Heart right ventricle (tissue), 16 donors: ENCODE measurements at regions not wholly inside any gene's neighbourhood (a gene's known extent, or its start where the extent isn't known, plus 50 kb on each side); places are given as distances from the start of the nearest gene placed in this dataset.

ENCODE experiments used
- ATAC-seq, 8 donors: fragments of 200-7000 bp; cut with Tn5 transposase; one replicate each; pipeline ENCODE4 v1.9.1; 2020; ENCODE audit warnings: mild to moderate bottlenecking in 8 of 8, moderate library complexity in 8 of 8, moderate number of reproducible peaks in 1 of 8
- DNase-seq, 2 donors: peaks; one replicate each; pipeline ENCODE4 v3.0.0-alpha.2; 2020
- H3K27ac ChIP-seq, 10 donors: fragments of 200-600 bp; sonication (generic) in 2 of 10; one replicate each; pipeline versions ENCODE4 v1.5.0 to v1.8.0; 2020 to 2022; ENCODE audit warnings: mild to moderate bottlenecking in 3 of 10
- H3K27me3 ChIP-seq, 7 donors: fragments of 200-600 bp; one replicate each; pipeline ENCODE4 v1.8.0; 2021 to 2022; ENCODE audit warnings: mild to moderate bottlenecking in 2 of 7
- H3K36me3 ChIP-seq, 9 donors: fragments of 200-600 bp; sonication (generic) in 1 of 9; one replicate each; pipeline versions ENCODE4 v1.5.0 to v1.8.0; 2020 to 2022; ENCODE audit warnings: mild to moderate bottlenecking in 2 of 9
- H3K4me1 ChIP-seq, 9 donors: fragments of 200-600 bp; sonication (generic) in 1 of 9; one replicate each; pipeline versions ENCODE4 v1.5.0 to v1.8.0; 2020 to 2022; ENCODE audit warnings: mild to moderate bottlenecking in 4 of 9
- H3K4me3 ChIP-seq, 10 donors: fragments of 200-600 bp; sonication (generic) in 2 of 10; one replicate each; pipeline versions ENCODE4 v1.5.0 to v1.8.0; 2020 to 2022; ENCODE audit warnings: mild to moderate bottlenecking in 7 of 10, moderate library complexity in 2 of 10
- H3K9me3 ChIP-seq, 11 donors: fragments of 200-600 bp in 10 of 11; sonication (generic) in 2 of 11; one replicate each; pipeline versions ENCODE4 v1.5.0 to v1.8.0; 2013 to 2022; ENCODE audit warnings: mild to moderate bottlenecking in 2 of 11, control low read depth in 1 of 11, moderate library complexity in 1 of 11
- CTCF ChIP-seq, 9 donors: fragments of 200-600 bp; sonication (generic) in 2 of 9; IDR thresholded peaks; one replicate each; pipeline versions ENCODE4 v1.5.0 to v1.8.0; 2021 to 2022; ENCODE audit warnings: antibody characterized with exemption in 9 of 9, mild to moderate bottlenecking in 5 of 9, moderate library complexity in 1 of 9
- WGBS, 2 donors: extraction: QIAGEN DNeasy Blood & Tissue Kit; methylation state at CpG; one replicate each; pipeline ENCODE4 v1.1.7; 2013; ENCODE audit warnings: inconsistent platforms in 1 of 2; 5-methylcytosine and 5-hydroxymethylcytosine counted together
- intact Hi-C, 10 donors: fragments of 100-400 bp; cut with DNase I; formaldehyde crosslinking; loops; one replicate each; pipeline versions ENCODE4 v1.11.1 to v1.14.2; 2022
- donor health status: Arrhythmogenic right ventricular cardiomyopathy.
- donor health status: ischemic (EF 13 %, LVEDD 7.1; RV severe dilation, severe dysfunction).
- donor health status: healthy with polysubstance abuse.
- donor health status: DM: no; HTN: yes; CAD: no.
- donor health status: DM: no; HTN: no; CAD: no.
- donor health status: ischemic (EF 25% LVEDD 6.9; RV normal size, moderate dysfunction).
- donor health status: ischemic (EF 25% LVEDD 5.7; RV mildly dilated, moderate dysfunction).
- donor health status: healthy.
- donor health status: DM: yes; HTN: yes; CAD: no.
- donor health status: Ischemic cardiomyopathy.
- donor health status: ischemic (EF 35%, LVEDD 5.7; RV mildly dilated, moderate dysfunction).
- donor health status: nonischemic (EF 11% LVEDD 7.7; RV severe dilation, severe dysfunction).
- donor health status: DM: yes; HTN: yes; CAD: no.
- donor health status: PGD.
- donor health status: ischemic (EF 29% LVEDD 5.4; RV normal size, mild dysfunction).
- donor health status: nonischemic (EF 23%, LVEDD 6.1; RV moderate dilation, normal function).

GRCh38 chr15:97057503-97057902 lies 727.0 kb downstream of the NR2F2 start:
- WGBS, 2 donors, result 86 to 89% methylated on average over 6 of the region's 6 CpGs
- Histone ChIP-seq H3K27ac (no peak overlapping the region), H3K36me3 (no peaks in the 10 kb centered on the region), H3K9me3 (no peaks in the 10 kb centered on the region), H3K4me3 (no peak overlapping the region), H3K27me3 (no peaks in the 10 kb centered on the region), H3K4me1 (no peaks in the 10 kb centered on the region)
- TF ChIP-seq CTCF (IDR thresholded peaks at IDR 0.05), result no peak
- no peak for DNase-seq
- intact Hi-C loops, result loop anchor here in 1 of 10 donors (10.0 kb wide), 1 partner anchor 57 kb away; no protein-coding TSS in a partner anchor
- ATAC-seq, result no peak

- intact Hi-C loops, result loop anchor here in 1 of 10 donors (10.0 kb wide), 1 partner anchor 56 kb away; no protein-coding TSS in a partner anchor
- Histone ChIP-seq H3K27ac (no peak overlapping the region), H3K4me3 (no peak overlapping the region), H3K36me3 (no peaks in the 10 kb centered on the region), H3K27me3 (no peaks in the 10 kb centered on the region), H3K9me3 (no peaks in the 10 kb centered on the region), H3K4me1 (no peaks in the 10 kb centered on the region)
- ATAC-seq, result no peak
- WGBS, 2 donors, result 74 to 90% methylated on average over 5 of the region's 5 CpGs
- DNase-seq, result no peak
- TF ChIP-seq CTCF (IDR thresholded peaks at IDR 0.05), result no peak
Measured at GRCh38 chr15:97059281-97059680, 728.8 kb downstream of the NR2F2 start.

GRCh38 chr15:97061392-97061791 lies 730.9 kb downstream of the NR2F2 start:
- 48 to 49% methylated on average over 2 of the region's 2 CpGs for WGBS, 2 donors
- H3K27ac ChIP-seq, result no peak overlapping the region
- H3K4me1 ChIP-seq, result no peaks in the 10 kb centered on the region
- intact Hi-C loops, result no loop called here
- H3K4me3 ChIP-seq, result no peak overlapping the region
- ATAC-seq, result no peak
- H3K36me3 ChIP-seq, result no peaks in the 10 kb centered on the region
- no peak for TF ChIP-seq CTCF (IDR thresholded peaks at IDR 0.05)
- DNase-seq, result no peak
- no peaks in the 10 kb centered on the region for H3K9me3 ChIP-seq
- no peaks in the 10 kb centered on the region for H3K27me3 ChIP-seq

- H3K27ac ChIP-seq, result no peak overlapping the region
- no peaks in the 10 kb centered on the region for H3K4me1 ChIP-seq
- TF ChIP-seq CTCF (IDR thresholded peaks at IDR 0.05), result no peak
- H3K36me3 ChIP-seq, result no peaks in the 10 kb centered on the region
- no peak for DNase-seq
- peaks cover 0 to 2% (median 0%) of the 10 kb centered on the region in 7 donors for H3K27me3 ChIP-seq
- peaks cover 0 to 14% (median 7%) of the 10 kb centered on the region in 11 donors for H3K9me3 ChIP-seq
- intact Hi-C loops, result no loop called here
- 72 to 77% methylated on average over 4 of the region's 4 CpGs for WGBS, 2 donors
- no peak overlapping the region for H3K4me3 ChIP-seq
- ATAC-seq, result no peak
Measured at GRCh38 chr15:97071668-97072067, 741.2 kb downstream of the NR2F2 start.
